ENCODE measurements at regions not wholly inside any gene's neighbourhood (a gene's known extent, or its start where the extent isn't known, plus 50 kb on each side); places are given as distances from the start of the nearest gene placed in this dataset.
"Not testable (repeated sequence)": the region's sequence is repeated elsewhere in the genome, so short reads cannot be mapped to it uniquely, and the experiment has no call there.

DNA sequence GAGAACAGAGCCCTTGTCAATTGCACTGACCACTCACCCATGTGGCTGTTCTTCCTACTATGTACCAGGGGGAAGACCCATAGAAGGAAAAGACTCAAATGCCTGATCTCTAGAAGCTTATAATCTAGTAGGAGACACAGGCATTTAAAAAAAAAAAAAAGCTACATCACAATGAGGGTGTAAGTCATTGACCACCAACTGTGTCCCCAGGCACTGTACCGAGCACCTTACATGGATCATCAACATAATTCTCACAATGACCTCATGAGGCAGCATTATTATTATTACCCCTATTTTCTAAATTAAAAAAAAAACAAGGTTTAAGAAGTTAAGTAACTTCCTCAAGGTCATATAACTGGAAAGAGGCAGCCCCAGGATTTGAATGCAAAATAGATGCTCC, 247.4 kb downstream of the SHOX2 start:
- no peaks in the 10 kb centered on the region for H3K9me3 ChIP-seq
- no peak overlapping the region for H3K4me3 ChIP-seq
- no peak for DNase-seq
- WGBS, 5 donors: 86 to 100% (median 88%) methylated on average over 1 of the region's 1 CpG
- H3K36me3 ChIP-seq: no peaks in the 10 kb centered on the region
- no peaks in the 10 kb centered on the region for H3K27me3 ChIP-seq (replicated peaks in 1 of 7)
- TF ChIP-seq, protein P1, sequence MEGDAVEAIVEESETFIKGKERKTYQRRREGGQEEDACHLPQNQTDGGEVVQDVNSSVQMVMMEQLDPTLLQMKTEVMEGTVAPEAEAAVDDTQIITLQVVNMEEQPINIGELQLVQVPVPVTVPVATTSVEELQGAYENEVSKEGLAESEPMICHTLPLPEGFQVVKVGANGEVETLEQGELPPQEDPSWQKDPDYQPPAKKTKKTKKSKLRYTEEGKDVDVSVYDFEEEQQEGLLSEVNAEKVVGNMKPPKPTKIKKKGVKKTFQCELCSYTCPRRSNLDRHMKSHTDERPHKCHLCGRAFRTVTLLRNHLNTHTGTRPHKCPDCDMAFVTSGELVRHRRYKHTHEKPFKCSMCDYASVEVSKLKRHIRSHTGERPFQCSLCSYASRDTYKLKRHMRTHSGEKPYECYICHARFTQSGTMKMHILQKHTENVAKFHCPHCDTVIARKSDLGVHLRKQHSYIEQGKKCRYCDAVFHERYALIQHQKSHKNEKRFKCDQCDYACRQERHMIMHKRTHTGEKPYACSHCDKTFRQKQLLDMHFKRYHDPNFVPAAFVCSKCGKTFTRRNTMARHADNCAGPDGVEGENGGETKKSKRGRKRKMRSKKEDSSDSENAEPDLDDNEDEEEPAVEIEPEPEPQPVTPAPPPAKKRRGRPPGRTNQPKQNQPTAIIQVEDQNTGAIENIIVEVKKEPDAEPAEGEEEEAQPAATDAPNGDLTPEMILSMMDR (IDR thresholded peaks at IDR 0.05 in 8 of 11, conservative IDR thresholded peaks at IDR 0.05 in 3 of 11): no peak
- TF ChIP-seq POLR2A (IDR thresholded peaks at IDR 0.05) (no peak), POLR2AphosphoS5 (IDR thresholded peaks at IDR 0.05) (no peak)
- intact Hi-C loops (cut with DNase I; ENCODE audit: low total_unique reads): no loop called here
- no peaks in the 10 kb centered on the region for H3K4me1 ChIP-seq
- H3K27ac ChIP-seq: no peak overlapping the region

DNA sequence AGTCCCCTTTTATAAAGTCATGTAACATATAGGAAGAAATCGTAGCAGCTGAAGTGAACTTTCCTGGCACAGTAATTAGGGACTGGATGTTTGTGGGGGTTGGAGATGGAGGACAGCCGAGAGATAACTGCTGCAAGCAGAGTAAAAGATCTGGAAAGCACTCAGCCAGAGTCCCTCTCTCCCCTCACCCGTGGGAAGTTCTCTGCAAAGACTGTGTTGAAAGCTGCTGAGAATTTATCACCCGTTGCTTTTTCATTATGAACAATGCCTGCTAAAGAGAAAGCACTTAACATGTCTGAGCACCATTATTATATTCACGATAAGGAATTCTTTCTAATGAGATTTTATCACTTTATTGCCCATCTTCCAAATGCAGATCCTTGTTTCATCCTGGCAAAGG, 248.8 kb downstream of the SHOX2 start:
- Histone ChIP-seq H3K9me3 (no peaks in the 10 kb centered on the region), H3K27ac (no peak overlapping the region), H3K27me3 (replicated peaks in 1 of 7) (no peaks in the 10 kb centered on the region), H3K4me3 (no peak overlapping the region), H3K36me3 (no peaks in the 10 kb centered on the region), H3K4me1 (no peaks in the 10 kb centered on the region)
- 43 to 57% (median 51%) methylated on average over 5 of the region's 5 CpGs for WGBS, 5 donors
- TF ChIP-seq, protein P1 (IDR thresholded peaks at IDR 0.05 in 8 of 11, conservative IDR thresholded peaks at IDR 0.05 in 3 of 11): no peak
- no peak for TF ChIP-seq POLR2A (IDR thresholded peaks at IDR 0.05)
- TF ChIP-seq POLR2AphosphoS5 (IDR thresholded peaks at IDR 0.05): no peak
- intact Hi-C loops (cut with DNase I; ENCODE audit: low total_unique reads): no loop called here
- no peak for DNase-seq

DNA sequence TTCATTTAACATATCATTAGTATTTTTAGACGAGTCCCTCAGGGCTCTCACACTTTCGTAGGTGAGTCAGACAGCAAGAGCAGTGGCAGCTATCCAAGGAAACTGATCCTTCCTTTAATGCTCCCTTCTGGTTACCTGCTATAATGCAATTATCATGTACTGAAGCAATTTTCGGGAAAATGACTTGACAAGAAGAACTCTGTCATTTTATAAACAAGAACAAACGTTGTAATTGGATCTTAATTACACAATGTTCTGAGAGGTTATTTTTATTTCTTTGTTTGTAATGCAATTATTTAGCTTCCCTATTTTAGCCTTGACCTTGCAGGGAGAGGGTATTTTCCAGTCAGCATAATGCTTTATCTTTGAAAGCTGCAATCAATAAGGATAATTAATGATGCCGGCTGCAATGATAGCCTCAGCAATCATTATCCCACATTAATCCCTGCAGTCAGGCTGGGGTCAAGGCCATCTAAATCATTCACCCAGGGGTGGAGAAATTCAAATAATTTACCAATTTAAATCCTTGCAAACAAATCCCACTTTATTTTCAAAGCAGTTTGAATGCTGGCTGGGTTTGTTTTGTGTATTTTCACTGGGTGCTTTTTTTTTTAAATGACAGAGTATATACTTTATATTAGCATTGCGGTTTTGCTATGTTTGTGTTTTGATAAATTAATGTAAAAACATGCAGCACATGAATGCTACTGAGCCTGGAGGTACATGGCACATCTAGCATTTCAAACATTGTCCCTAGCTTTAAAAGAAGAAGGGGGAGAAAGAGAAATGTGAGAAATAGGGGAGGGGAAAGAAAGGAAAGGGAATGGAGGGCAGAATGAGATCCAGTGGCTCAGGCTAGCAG, 249.9 kb downstream of the SHOX2 start:
- H3K4me3 ChIP-seq: no peak overlapping the region
- no peaks in the 10 kb centered on the region for H3K36me3 ChIP-seq
- H3K27ac ChIP-seq: no peak overlapping the region
- H3K9me3 ChIP-seq: no peaks in the 10 kb centered on the region
- H3K4me1 ChIP-seq: no peaks in the 10 kb centered on the region
- H3K27me3 ChIP-seq (replicated peaks in 1 of 7): no peaks in the 10 kb centered on the region
- 46 to 73% (median 61%) methylated on average over 6 of the region's 6 CpGs for WGBS, 5 donors
- TF ChIP-seq POLR2A (IDR thresholded peaks at IDR 0.05) (no peak), POLR2AphosphoS5 (IDR thresholded peaks at IDR 0.05) (no peak)
- TF ChIP-seq, protein P1 (IDR thresholded peaks at IDR 0.05 in 8 of 11, conservative IDR thresholded peaks at IDR 0.05 in 3 of 11): no peak
- intact Hi-C loops (cut with DNase I; ENCODE audit: low total_unique reads): no loop called here
- no peak for DNase-seq

DNA sequence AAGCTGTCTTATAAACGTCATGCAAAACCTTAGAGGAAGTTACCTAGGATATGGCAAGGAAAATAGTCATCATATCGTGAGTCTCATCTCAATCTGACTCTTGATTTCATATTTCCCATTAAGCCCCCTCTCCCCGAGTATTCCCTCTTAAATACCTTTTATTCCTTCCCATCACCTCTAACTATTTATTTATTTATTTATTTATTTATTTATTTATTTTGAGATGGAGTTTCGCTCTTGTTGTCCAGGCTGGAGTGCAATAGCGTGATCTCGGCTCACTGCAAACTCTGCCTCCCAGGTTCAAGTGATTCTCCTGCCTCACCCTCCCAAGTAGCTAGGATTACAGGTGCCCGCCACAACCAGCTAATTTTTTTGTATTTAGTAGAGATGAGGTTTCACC, 260.4 kb downstream of the SHOX2 start:
- intact Hi-C loops (cut with DNase I; ENCODE audit: low total_unique reads); H3K27me3 ChIP-seq (replicated peaks in 1 of 7): not testable (repeated sequence)
- WGBS, 5 donors: 82 to 91% (median 84%) methylated on average over 7 of the region's 7 CpGs

More for the DNA sequence above, 260.4 kb downstream of the SHOX2 start:
- H3K4me1 ChIP-seq, H3K9me3 ChIP-seq, H3K36me3 ChIP-seq, DNase-seq, H3K27ac ChIP-seq, H3K4me3 ChIP-seq: not testable (repeated sequence)
